ENCODE measurements at regions not wholly inside any gene's neighbourhood (a gene's known extent, or its start where the extent isn't known, plus 50 kb on each side); places are given as distances from the start of the nearest gene placed in this dataset.

DNA sequence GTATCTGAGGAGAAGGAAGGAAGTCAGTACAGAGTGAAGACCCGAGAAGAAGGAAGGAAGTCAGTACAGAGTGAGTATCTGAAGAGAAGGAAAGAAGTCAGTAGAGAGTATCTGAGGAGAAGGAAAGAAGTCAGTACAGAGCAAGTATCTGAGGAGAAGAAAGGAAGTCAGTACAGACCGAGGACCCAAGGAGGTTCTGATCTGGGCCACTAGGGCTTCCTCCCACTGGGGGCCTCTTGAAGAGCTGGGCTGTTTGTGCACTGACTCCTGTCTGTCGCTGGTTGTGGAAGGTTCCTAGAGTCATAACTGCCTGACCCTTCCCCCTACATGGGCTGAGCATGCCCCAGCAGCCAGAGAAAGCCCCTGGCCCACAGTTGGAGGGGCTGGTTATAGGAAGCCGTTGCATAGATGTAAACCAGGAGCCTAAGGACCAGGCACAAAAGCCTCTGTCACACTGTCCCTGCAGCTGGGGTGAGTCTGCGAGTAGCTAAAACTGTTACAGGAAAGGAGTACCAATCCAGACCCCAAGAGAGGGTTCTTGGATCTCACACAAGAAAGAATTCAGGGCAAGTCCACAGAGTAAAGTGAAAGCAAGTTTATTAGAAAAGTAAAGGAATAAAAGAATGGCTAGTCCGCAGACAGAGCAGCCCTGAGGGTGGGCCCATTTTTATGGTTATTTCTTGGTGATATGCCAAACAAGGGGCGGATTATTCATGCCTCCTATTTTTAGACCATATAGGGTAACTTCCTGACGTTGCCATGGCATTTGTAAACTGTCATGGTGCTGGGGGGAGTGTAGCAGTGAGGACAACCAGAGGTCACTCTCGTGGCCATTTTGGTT, 395.9 kb downstream of the PREX1 start:
- no peak overlapping the region for H3K9ac ChIP-seq
- no peaks in the 10 kb centered on the region for H3K79me2 ChIP-seq (ENCODE audit: low read depth)
- H3K4me3 Mint-ChIP-seq: no peak overlapping the region
- H3K9me3 Mint-ChIP-seq: peaks cover 3% of the 10 kb centered on the region
- no peak overlapping the region for H3K27ac ChIP-seq
- no peaks in the 10 kb centered on the region for H3K9me3 ChIP-seq (ENCODE audit: low read depth)
- TF ChIP-seq EZH2 (IDR thresholded peaks at IDR 0.05) (no peak), EZH2phosphoT487 (IDR thresholded peaks at IDR 0.05) (no peak), CTCF (IDR thresholded peaks at IDR 0.05) (no peak)
- H3K36me3 Mint-ChIP-seq: no peaks in the 10 kb centered on the region
- no peak for DNase-seq (ENCODE audit: low spot score)
- peaks cover 20% of the 10 kb centered on the region for H3K27me3 Mint-ChIP-seq (ENCODE audit: insufficient read depth, low read depth)
- H2AFZ ChIP-seq (replicated peaks): no peak overlapping the region
- no peaks in the 10 kb centered on the region for H4K20me1 ChIP-seq (ENCODE audit: low read depth)
- no peaks in the 10 kb centered on the region for H3K27me3 ChIP-seq
- H3K27ac Mint-ChIP-seq: no peak overlapping the region
- no peaks in the 10 kb centered on the region for H3F3A ChIP-seq (ENCODE audit: low read depth)
- H3K4me2 ChIP-seq: no peak overlapping the region
- no peak overlapping the region for H3K4me3 ChIP-seq
- H3K36me3 ChIP-seq: no peaks in the 10 kb centered on the region
- H3K4me1 Mint-ChIP-seq: peaks cover 5% of the 10 kb centered on the region
- H3K4me1 ChIP-seq: no peaks in the 10 kb centered on the region

GRCh38 chr20:48426630-48427029, 401.2 kb downstream of the PREX1 start:
- H3K79me2 ChIP-seq (ENCODE audit: low read depth): no peaks in the 10 kb centered on the region
- no peak for DNase-seq (ENCODE audit: low spot score)
- no peak overlapping the region for H3K4me3 Mint-ChIP-seq
- no peaks in the 10 kb centered on the region for H3K27me3 ChIP-seq
- no peak overlapping the region for H3K9ac ChIP-seq
- H3K4me1 ChIP-seq: peaks cover 17% of the 10 kb centered on the region
- no peak overlapping the region for H2AFZ ChIP-seq (replicated peaks)
- peaks cover 5% of the 10 kb centered on the region for H3F3A ChIP-seq (ENCODE audit: low read depth)
- no peaks in the 10 kb centered on the region for H3K36me3 Mint-ChIP-seq
- H3K27me3 Mint-ChIP-seq (ENCODE audit: insufficient read depth, low read depth): peaks cover 30% of the 10 kb centered on the region
- no peaks in the 10 kb centered on the region for H3K36me3 ChIP-seq
- peaks cover 9% of the 10 kb centered on the region for H3K4me1 Mint-ChIP-seq
- no peak overlapping the region for H3K27ac ChIP-seq
- H3K4me3 ChIP-seq: no peak overlapping the region
- TF ChIP-seq EZH2phosphoT487 (IDR thresholded peaks at IDR 0.05) (no peak), CTCF (IDR thresholded peaks at IDR 0.05) (no peak), EZH2 (IDR thresholded peaks at IDR 0.05) (no peak)
- H3K4me2 ChIP-seq: no peak overlapping the region
- no peaks in the 10 kb centered on the region for H3K9me3 ChIP-seq (ENCODE audit: low read depth)
- peaks cover 3% of the 10 kb centered on the region for H3K9me3 Mint-ChIP-seq
- H3K27ac Mint-ChIP-seq: no peak overlapping the region
- no peaks in the 10 kb centered on the region for H4K20me1 ChIP-seq (ENCODE audit: low read depth)

- Histone ChIP-seq H3K27ac (no peak overlapping the region), H3K36me3 (no peaks in the 10 kb centered on the region), H3K4me2 (peak overlapping the region; percentile 60), H3K79me2 (ENCODE audit: low read depth) (no peaks in the 10 kb centered on the region), H3K9me3 (ENCODE audit: low read depth) (no peaks in the 10 kb centered on the region), H4K20me1 (ENCODE audit: low read depth) (no peaks in the 10 kb centered on the region), H3F3A (ENCODE audit: low read depth) (peaks cover 5% of the 10 kb centered on the region), H3K27me3 (peaks cover 1% of the 10 kb centered on the region), H3K4me1 (peaks cover 17% of the 10 kb centered on the region), H3K9ac (no peak overlapping the region), H3K4me3 (no peak overlapping the region), H2AFZ (replicated peaks) (no peak overlapping the region)
- TF ChIP-seq CTCF (IDR thresholded peaks at IDR 0.05) (no peak), EZH2phosphoT487 (IDR thresholded peaks at IDR 0.05) (no peak), EZH2 (IDR thresholded peaks at IDR 0.05) (no peak)
- DNase-seq (ENCODE audit: low spot score): peak; percentile 70
- H3K4me1 Mint-ChIP-seq: peaks cover 9% of the 10 kb centered on the region
- H3K4me3 Mint-ChIP-seq: no peak overlapping the region
- no peak overlapping the region for H3K27ac Mint-ChIP-seq
- peaks cover 35% of the 10 kb centered on the region for H3K27me3 Mint-ChIP-seq (ENCODE audit: insufficient read depth, low read depth)
- H3K9me3 Mint-ChIP-seq: peaks cover 3% of the 10 kb centered on the region
- no peaks in the 10 kb centered on the region for H3K36me3 Mint-ChIP-seq
These were observed 401.8 kb downstream of the PREX1 start for GRCh38 chr20:48425817-48426612.
